ENCODE measurements at regions not wholly inside any gene's neighbourhood (a gene's known extent, or its start where the extent isn't known, plus 50 kb on each side); places are given as distances from the start of the nearest gene placed in this dataset.

GRCh38 chr5:24347158-24347557 is 297.6 kb downstream of the CDH10 start:
- WGBS, 3 donors = 70 to 75% (median 74%) methylated on average over 2 of the region's 2 CpGs
- TF ChIP-seq, protein P1, sequence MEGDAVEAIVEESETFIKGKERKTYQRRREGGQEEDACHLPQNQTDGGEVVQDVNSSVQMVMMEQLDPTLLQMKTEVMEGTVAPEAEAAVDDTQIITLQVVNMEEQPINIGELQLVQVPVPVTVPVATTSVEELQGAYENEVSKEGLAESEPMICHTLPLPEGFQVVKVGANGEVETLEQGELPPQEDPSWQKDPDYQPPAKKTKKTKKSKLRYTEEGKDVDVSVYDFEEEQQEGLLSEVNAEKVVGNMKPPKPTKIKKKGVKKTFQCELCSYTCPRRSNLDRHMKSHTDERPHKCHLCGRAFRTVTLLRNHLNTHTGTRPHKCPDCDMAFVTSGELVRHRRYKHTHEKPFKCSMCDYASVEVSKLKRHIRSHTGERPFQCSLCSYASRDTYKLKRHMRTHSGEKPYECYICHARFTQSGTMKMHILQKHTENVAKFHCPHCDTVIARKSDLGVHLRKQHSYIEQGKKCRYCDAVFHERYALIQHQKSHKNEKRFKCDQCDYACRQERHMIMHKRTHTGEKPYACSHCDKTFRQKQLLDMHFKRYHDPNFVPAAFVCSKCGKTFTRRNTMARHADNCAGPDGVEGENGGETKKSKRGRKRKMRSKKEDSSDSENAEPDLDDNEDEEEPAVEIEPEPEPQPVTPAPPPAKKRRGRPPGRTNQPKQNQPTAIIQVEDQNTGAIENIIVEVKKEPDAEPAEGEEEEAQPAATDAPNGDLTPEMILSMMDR (IDR thresholded peaks at IDR 0.05) = no peak
- no peaks in the 10 kb centered on the region for H3K4me1 ChIP-seq
- DNase-seq (no peak), ATAC-seq (no peak)
- no peak overlapping the region for H3K4me3 ChIP-seq
- intact Hi-C loops (cut with DNase I) = no loop called here
- peaks cover 0 to 2% (median 0%) of the 10 kb centered on the region in 3 donors for H3K27me3 ChIP-seq (ENCODE audit: insufficient read depth in 3 of 3, low read length in 2 of 3)
- no peaks in the 10 kb centered on the region for H3K9me3 ChIP-seq
- H3K27ac ChIP-seq = no peak overlapping the region
- H3K36me3 ChIP-seq (ENCODE audit: insufficient read depth in 1 of 2, low read depth in 1 of 2) = no peaks in the 10 kb centered on the region

DNA sequence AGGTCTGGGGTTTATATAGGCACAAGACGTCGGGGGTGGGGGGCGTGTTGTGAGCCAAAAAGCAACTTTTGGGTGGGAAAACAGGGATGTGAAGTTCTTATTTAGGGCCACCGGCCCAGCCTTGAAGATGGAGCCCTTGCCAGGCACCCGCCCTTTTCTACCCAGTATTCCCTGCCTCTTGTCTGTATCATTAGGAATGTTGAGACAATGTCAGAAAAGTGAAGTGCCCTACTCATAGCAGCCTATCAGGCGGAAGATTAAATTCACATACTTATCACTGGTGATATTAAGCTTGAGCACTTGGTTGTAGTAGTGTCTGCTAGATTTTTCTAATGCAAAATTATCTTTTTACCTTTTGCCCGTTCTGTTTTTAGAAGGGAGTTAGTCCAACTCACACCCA is 293.5 kb downstream of the CDH10 start:
- H3K27me3 ChIP-seq (ENCODE audit: insufficient read depth in 3 of 3, low read length in 2 of 3) = peaks cover 0 to 2% (median 0%) of the 10 kb centered on the region in 3 donors
- WGBS, 3 donors = 40 to 45% (median 44%) methylated on average over 7 of the region's 7 CpGs
- no peaks in the 10 kb centered on the region for H3K4me1 ChIP-seq
- H3K36me3 ChIP-seq (ENCODE audit: insufficient read depth in 1 of 2, low read depth in 1 of 2) = no peaks in the 10 kb centered on the region
- DNase-seq (no peak), ATAC-seq (no peak)
- H3K9me3 ChIP-seq = no peaks in the 10 kb centered on the region
- no peak overlapping the region for H3K4me3 ChIP-seq
- TF ChIP-seq, protein P1 (IDR thresholded peaks at IDR 0.05) = no peak
- intact Hi-C loops (cut with DNase I) = no loop called here
- no peak overlapping the region for H3K27ac ChIP-seq

GRCh38 chr5:24353016-24353415 is 291.8 kb downstream of the CDH10 start:
- Histone ChIP-seq H3K27ac (no peak overlapping the region), H3K36me3 (ENCODE audit: insufficient read depth in 1 of 2, low read depth in 1 of 2) (no peaks in the 10 kb centered on the region), H3K4me1 (no peaks in the 10 kb centered on the region), H3K4me3 (no peak overlapping the region), H3K27me3 (ENCODE audit: insufficient read depth in 3 of 3, low read length in 2 of 3) (peaks cover 0 to 2% (median 0%) of the 10 kb centered on the region in 3 donors), H3K9me3 (no peaks in the 10 kb centered on the region)
- intact Hi-C loops (cut with DNase I) = no loop called here
- 87 to 91% (median 91%) methylated on average over 2 of the region's 2 CpGs for WGBS, 3 donors
- TF ChIP-seq, protein P1 (IDR thresholded peaks at IDR 0.05) = no peak
- DNase-seq (no peak), ATAC-seq (no peak)

DNA sequence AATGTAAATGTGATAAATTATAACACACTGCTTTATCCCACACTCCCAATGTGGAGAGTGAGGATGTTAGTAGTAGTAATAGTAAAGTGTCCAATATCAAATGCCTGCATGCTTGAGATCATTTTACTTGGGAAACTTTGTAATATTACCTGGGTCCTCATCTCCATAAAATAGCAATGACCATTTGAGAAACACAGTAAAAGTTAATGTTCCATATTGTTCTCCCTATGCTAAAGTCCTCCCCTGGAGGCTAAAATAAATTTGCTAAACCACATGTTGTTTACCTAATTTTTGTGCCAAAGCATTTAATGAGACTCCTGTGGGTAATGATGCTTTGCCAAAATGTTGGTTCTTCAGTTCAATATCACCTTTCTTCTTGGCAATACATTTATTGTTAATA is 291.2 kb downstream of the CDH10 start:
- TF ChIP-seq, protein P1 (IDR thresholded peaks at IDR 0.05) = no peak
- H3K36me3 ChIP-seq (ENCODE audit: insufficient read depth in 1 of 2, low read depth in 1 of 2) = no peaks in the 10 kb centered on the region
- no peak overlapping the region for H3K27ac ChIP-seq
- no peaks in the 10 kb centered on the region for H3K4me1 ChIP-seq
- intact Hi-C loops (cut with DNase I) = no loop called here
- no peak for ATAC-seq
- H3K9me3 ChIP-seq = no peaks in the 10 kb centered on the region
- H3K4me3 ChIP-seq = no peak overlapping the region
- DNase-seq = no peak
- H3K27me3 ChIP-seq (ENCODE audit: insufficient read depth in 3 of 3, low read length in 2 of 3) = peaks cover 0 to 2% (median 0%) of the 10 kb centered on the region in 3 donors

DNA sequence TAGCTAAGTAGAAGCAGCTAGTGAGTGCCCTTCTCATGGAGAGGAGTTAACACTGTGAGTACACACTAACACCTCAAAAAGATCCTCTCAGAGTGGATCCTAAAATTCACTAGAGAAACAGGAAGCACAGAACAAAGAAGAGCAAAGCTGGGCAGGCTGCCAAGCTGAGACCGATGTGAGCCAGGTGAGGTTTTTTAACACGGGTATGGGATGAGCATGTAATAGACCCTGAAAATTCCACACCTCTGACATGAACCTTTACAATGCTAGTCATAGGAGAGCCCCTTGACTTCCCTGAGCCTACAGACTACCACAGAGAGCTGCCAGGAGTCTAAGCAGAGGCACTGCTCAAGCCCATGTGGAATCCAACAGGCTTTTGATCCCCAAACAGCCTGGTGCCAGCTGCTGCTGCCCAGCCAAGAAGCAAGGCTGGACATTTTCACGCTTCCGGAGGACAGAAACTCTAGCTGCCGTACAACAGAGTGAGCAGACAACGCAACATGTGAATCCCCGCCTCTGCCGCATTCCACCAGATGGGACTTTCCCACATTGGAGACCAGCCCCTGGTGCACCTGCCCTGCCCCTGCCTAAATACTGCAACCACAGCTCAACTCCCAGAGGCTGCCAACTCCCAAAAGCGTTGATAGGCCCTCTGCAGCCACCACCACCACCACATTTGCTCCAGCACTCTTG is 280.8 kb downstream of the CDH10 start:
- intact Hi-C loops (cut with DNase I) = no loop called here

More for the DNA sequence above, 280.8 kb downstream of the CDH10 start:
- Histone ChIP-seq H3K27ac (no peak overlapping the region), H3K4me1 (no peaks in the 10 kb centered on the region), H3K9me3 (no peaks in the 10 kb centered on the region), H3K4me3 (no peak overlapping the region), H3K36me3 (ENCODE audit: insufficient read depth in 1 of 2, low read depth in 1 of 2) (no peaks in the 10 kb centered on the region), H3K27me3 (ENCODE audit: insufficient read depth in 3 of 3, low read length in 2 of 3) (no peaks in the 10 kb centered on the region)
- ATAC-seq (peak in 1 of 4 donors; percentile 34), DNase-seq (no peak)
- WGBS, 3 donors = 24 to 36% (median 29%) methylated on average over 9 of the region's 9 CpGs
- TF ChIP-seq, protein P1 (IDR thresholded peaks at IDR 0.05) = no peak
